Adrenal gland (tissue), 9 donors: ENCODE measurements at regions not wholly inside any gene's neighbourhood (a gene's known extent, or its start where the extent isn't known, plus 50 kb on each side); places are given as distances from the start of the nearest gene placed in this dataset.

Experiments
- DNase-seq, 7 donors: peaks; one replicate each; pipeline ENCODE4 v3.0.0-alpha.2; 2019 to 2020
- H3K27ac ChIP-seq, 5 donors: fragments of 200-600 bp; sonication (generic) in 4 of 5; 1 replicate in 3 of 5; 2 replicates in 2 of 5; pipeline versions ENCODE4 v1.5.1 to v1.8.0; 2016 to 2020; ENCODE audit warnings: mild to moderate bottlenecking in 1 of 5
- H3K27me3 ChIP-seq: fragments of 200-600 bp; 2 replicates; pipeline ENCODE4 v1.8.0; 2021
- H3K36me3 ChIP-seq, 2 donors: fragments of 200-600 bp; replicated peaks in 1 of 2; 1 replicate in 1 of 2; 2 replicates in 1 of 2; pipeline versions ENCODE4 v1.5.1 to v1.8.0; 2018 to 2022
- H3K4me1 ChIP-seq, 2 donors: fragments of 200-600 bp; replicated peaks in 1 of 2; 1 replicate in 1 of 2; 2 replicates in 1 of 2; pipeline versions ENCODE4 v1.5.1 to v1.8.0; 2018 to 2021
- H3K4me3 ChIP-seq, 4 donors: fragments of 200-600 bp; sonication (generic) in 3 of 4; one replicate each; pipeline ENCODE4 v1.5.1; 2016 to 2018
- H3K9me3 ChIP-seq, 3 donors: fragments of 200-600 bp; sonication (generic) in 1 of 3; replicated peaks in 1 of 3; 1 replicate in 2 of 3; 2 replicates in 1 of 3; pipeline versions ENCODE4 v1.5.1 to v1.8.0; 2016 to 2021
- CTCF ChIP-seq, 6 experiments: fragments of 450-650 bp in 4 of 6; fragments of 200-600 bp in 2 of 6; sonication (generic) in 1 of 6; IDR thresholded peaks; 1 replicate in 5 of 6; 2 replicates in 1 of 6; pipeline versions ENCODE4 v1.5.1 to v1.8.0; 2016 to 2021; ENCODE audit warnings: antibody characterized with exemption in 6 of 6, mild to moderate bottlenecking in 2 of 6, moderate library complexity in 1 of 6
- POLR2A ChIP-seq, 2 donors: fragments of 450-650 bp; IDR thresholded peaks; one replicate each; pipeline ENCODE4 v1.6.1; 2017; ENCODE audit warnings: antibody characterized with exemption in 2 of 2, mild to moderate bottlenecking in 2 of 2, moderate library complexity in 1 of 2
- WGBS, 4 donors: extraction: QIAGEN DNeasy Blood & Tissue Kit in 2 of 4; methylation state at CpG; one replicate each; pipeline versions ENCODE4 v1.1.5 to v1.1.7; 2013 to 2017; 5-methylcytosine and 5-hydroxymethylcytosine counted together
- intact Hi-C, 2 donors: fragments of 100-400 bp; cut with DNase I; formaldehyde crosslinking; loops; one replicate each; pipeline versions ENCODE4 v1.14.1 to v1.15.0; 2022 to 2023
- donor health status: healthy with polysubstance abuse.
- donor health status: Bipolar disorder and iron deficiency.
- donor health status: DM: yes; HTN: yes; CAD: no.
- donor health status: DM: no; HTN: no; CAD: no.
- donor health status: DM: no; HTN: no; CAD: no.

- DNase-seq, result no peak
- no peak overlapping the region for H3K27ac ChIP-seq
- H3K4me1 ChIP-seq, result no peaks in the 10 kb centered on the region
- H3K9me3 ChIP-seq, result no peaks in the 10 kb centered on the region
- no peaks in the 10 kb centered on the region for H3K36me3 ChIP-seq
- intact Hi-C loops, result no loop called here
- TF ChIP-seq POLR2A (IDR thresholded peaks at IDR 0.05) (no peak), CTCF (IDR thresholded peaks at IDR 0.05) (no peak)
- H3K4me3 ChIP-seq, result no peak overlapping the region
- no peaks in the 10 kb centered on the region for H3K27me3 ChIP-seq
Measured at GRCh38 chr3:144426366-144426765, 454.7 kb downstream of the DIPK2A start.

GRCh38 chr3:144426967-144427366, 455.3 kb downstream of the DIPK2A start:
- 88 to 95% (median 90%) methylated on average over 4 of the region's 4 CpGs for WGBS, 4 donors
- TF ChIP-seq CTCF (IDR thresholded peaks at IDR 0.05) (no peak), POLR2A (IDR thresholded peaks at IDR 0.05) (no peak)
- intact Hi-C loops, result no loop called here
- no peak overlapping the region for H3K27ac ChIP-seq
- H3K4me3 ChIP-seq, result no peak overlapping the region
- DNase-seq, result no peak
- H3K9me3 ChIP-seq, result no peaks in the 10 kb centered on the region
- H3K36me3 ChIP-seq, result no peaks in the 10 kb centered on the region
- H3K27me3 ChIP-seq, result no peaks in the 10 kb centered on the region
- no peaks in the 10 kb centered on the region for H3K4me1 ChIP-seq

- Histone ChIP-seq H3K4me3 (no peak overlapping the region), H3K4me1 (no peaks in the 10 kb centered on the region), H3K27me3 (no peaks in the 10 kb centered on the region), H3K36me3 (no peaks in the 10 kb centered on the region), H3K9me3 (no peaks in the 10 kb centered on the region), H3K27ac (no peak overlapping the region)
- 65 to 79% (median 71%) methylated on average over 3 of the region's 3 CpGs for WGBS, 4 donors
- no peak for TF ChIP-seq CTCF (IDR thresholded peaks at IDR 0.05)
- no peak for TF ChIP-seq POLR2A (IDR thresholded peaks at IDR 0.05)
- no peak for DNase-seq
- intact Hi-C loops, result no loop called here
Measured at GRCh38 chr3:144429719-144430121, 458.1 kb downstream of the DIPK2A start.

- Histone ChIP-seq H3K27ac (no peak overlapping the region), H3K9me3 (no peaks in the 10 kb centered on the region), H3K4me3 (no peak overlapping the region), H3K36me3 (no peaks in the 10 kb centered on the region), H3K4me1 (no peaks in the 10 kb centered on the region), H3K27me3 (no peaks in the 10 kb centered on the region)
- intact Hi-C loops, result no loop called here
- TF ChIP-seq CTCF (IDR thresholded peaks at IDR 0.05) (no peak), POLR2A (IDR thresholded peaks at IDR 0.05) (no peak)
- DNase-seq, result no peak
Measured at GRCh38 chr3:144431134-144431533, 459.5 kb downstream of the DIPK2A start.
